ENCODE measurements at regions not wholly inside any gene's neighbourhood (a gene's known extent, or its start where the extent isn't known, plus 50 kb on each side); places are given as distances from the start of the nearest gene placed in this dataset.

GRCh38 chr11:35879361-35879760 lies 64.5 kb upstream of the LDLRAD3 start:
- no peaks in the 10 kb centered on the region for H3K79me2 ChIP-seq (ENCODE audit: insufficient read depth, low read depth, low read length)
- no peak for DNase-seq (ENCODE audit: low spot score)
- no peaks in the 10 kb centered on the region for H3K4me1 ChIP-seq (ENCODE audit: insufficient read depth, low read length, poor library complexity, severe bottlenecking)
- H2AFZ ChIP-seq (ENCODE audit: low read length): no peak overlapping the region
- H3K27ac ChIP-seq (ENCODE audit: low read depth, low read length, poor library complexity, severe bottlenecking): no peak overlapping the region
- H4K20me1 ChIP-seq (ENCODE audit: insufficient read depth, low read length): no peaks in the 10 kb centered on the region
- no peak for TF ChIP-seq EZH2phosphoT487 (IDR thresholded peaks at IDR 0.05; ENCODE audit: borderline replicate concordance, low read depth, low read length)
- no peak for TF ChIP-seq CTCF (conservative IDR thresholded peaks at IDR 0.05; ENCODE audit: low read length)
- intact Hi-C loops (cut with micrococcal nuclease; ENCODE audit: unreplicated experiment): no loop called here
- CTCF ChIA-PET (ENCODE audit: unreplicated experiment): no interaction called here
- POLR2A ChIA-PET: no interaction called here
- BruUV-seq (replicated peaks): no TSS peak
- H3K9me2 ChIP-seq (ENCODE audit: insufficient read depth, low read length): no peaks in the 10 kb centered on the region
- no peak overlapping the region for H3K4me2 ChIP-seq (ENCODE audit: low read length)
- no peaks in the 10 kb centered on the region for H3K36me3 ChIP-seq (ENCODE audit: insufficient read depth, low read length)
- H3K4me3 ChIP-seq (ENCODE audit: low read depth, low read length, poor library complexity, severe bottlenecking): no peak overlapping the region
- no peaks in the 10 kb centered on the region for H3K9me3 ChIP-seq (ENCODE audit: low read length)

GRCh38 chr11:35886759-35887158 lies 57.1 kb upstream of the LDLRAD3 start:
- Histone ChIP-seq H3K4me2 (ENCODE audit: low read length) (no peak overlapping the region), H4K20me1 (ENCODE audit: insufficient read depth, low read length) (no peaks in the 10 kb centered on the region), H3K9me3 (ENCODE audit: low read length) (no peaks in the 10 kb centered on the region), H3K79me2 (ENCODE audit: insufficient read depth, low read depth, low read length) (no peaks in the 10 kb centered on the region), H3K36me3 (ENCODE audit: insufficient read depth, low read length) (no peaks in the 10 kb centered on the region), H3K4me3 (ENCODE audit: low read depth, low read length, poor library complexity, severe bottlenecking) (no peak overlapping the region), H3K27ac (ENCODE audit: low read depth, low read length, poor library complexity, severe bottlenecking) (no peak overlapping the region), H2AFZ (ENCODE audit: low read length) (no peak overlapping the region), H3K4me1 (ENCODE audit: insufficient read depth, low read length, poor library complexity, severe bottlenecking) (no peaks in the 10 kb centered on the region), H3K9me2 (ENCODE audit: insufficient read depth, low read length) (no peaks in the 10 kb centered on the region)
- POLR2A ChIA-PET: no interaction called here
- BruUV-seq (replicated peaks): no TSS peak
- CTCF ChIA-PET (ENCODE audit: unreplicated experiment): no interaction called here
- TF ChIP-seq CTCF (conservative IDR thresholded peaks at IDR 0.05; ENCODE audit: low read length) (no peak), EZH2phosphoT487 (IDR thresholded peaks at IDR 0.05; ENCODE audit: borderline replicate concordance, low read depth, low read length) (no peak)
- intact Hi-C loops (cut with micrococcal nuclease; ENCODE audit: unreplicated experiment): no loop called here
- DNase-seq (ENCODE audit: low spot score): no peak

- Histone ChIP-seq H3K4me3 (ENCODE audit: low read depth, low read length, poor library complexity, severe bottlenecking) (no peak overlapping the region), H3K79me2 (ENCODE audit: insufficient read depth, low read depth, low read length) (no peaks in the 10 kb centered on the region)
These were observed 56.1 kb upstream of the LDLRAD3 start for GRCh38 chr11:35887737-35888136.

More at GRCh38 chr11:35887737-35888136, 56.1 kb upstream of the LDLRAD3 start:
- H3K27ac ChIP-seq (ENCODE audit: low read depth, low read length, poor library complexity, severe bottlenecking): no peak overlapping the region
- ChIA-PET POLR2A (interaction anchor here (1.5 kb wide), 1 partner anchor 13 kb away, joined by 4 read pairs; no protein-coding TSS in a partner anchor), CTCF (ENCODE audit: unreplicated experiment) (no interaction called here)
- no peaks in the 10 kb centered on the region for H4K20me1 ChIP-seq (ENCODE audit: insufficient read depth, low read length)
- no peak overlapping the region for H2AFZ ChIP-seq (ENCODE audit: low read length)
- BruUV-seq (replicated peaks): no TSS peak
- DNase-seq (ENCODE audit: low spot score): no peak
- no peaks in the 10 kb centered on the region for H3K9me2 ChIP-seq (ENCODE audit: insufficient read depth, low read length)
- intact Hi-C loops (cut with micrococcal nuclease; ENCODE audit: unreplicated experiment): no loop called here
- no peak overlapping the region for H3K4me2 ChIP-seq (ENCODE audit: low read length)
- TF ChIP-seq CTCF (conservative IDR thresholded peaks at IDR 0.05; ENCODE audit: low read length) (no peak), EZH2phosphoT487 (IDR thresholded peaks at IDR 0.05; ENCODE audit: borderline replicate concordance, low read depth, low read length) (no peak)
- no peaks in the 10 kb centered on the region for H3K9me3 ChIP-seq (ENCODE audit: low read length)
- H3K36me3 ChIP-seq (ENCODE audit: insufficient read depth, low read length): no peaks in the 10 kb centered on the region
- no peaks in the 10 kb centered on the region for H3K4me1 ChIP-seq (ENCODE audit: insufficient read depth, low read length, poor library complexity, severe bottlenecking)
